HepG2 (cell line): ENCODE measurements at regions not wholly inside any gene's neighbourhood (a gene's known extent, or its start where the extent isn't known, plus 50 kb on each side); places are given as distances from the start of the nearest gene placed in this dataset.

Experiments used
- ATAC-seq: fragments of 200-7000 bp; cut with Tn5 transposase; 3 replicates; pipeline ENCODE4 v1.9.1; 2020; ENCODE audit warnings: mild to moderate bottlenecking, moderate library complexity
- BruUV-seq: library from RNA; stranded (reverse); fragments of 400-500 nt; replicated peaks from 2 replicates; lab custom pipeline; 2021; lab: Mats Ljungman, UMichigan
- CTCF ChIA-PET: fragments of 300-600 bp; formaldehyde crosslinking; extraction: SDS; loops from one replicate; lab custom pipeline; 2021; ENCODE audit warnings: low total read pairs, inconsistent platforms, low intra/inter-chr PET ratio; lab: Yijun Ruan, JAX
- POLR2A ChIA-PET: fragments of 350-600 bp; sonication (Branson Sonifier 250); formaldehyde crosslinking; loops from one replicate; lab custom pipeline; 2020; ENCODE audit warnings: antibody characterized with exemption, inconsistent platforms; lab: Yijun Ruan, JAX
- DNase-seq: peaks from one replicate; pipeline ENCODE4 v3.0.0-alpha.2; 2015; ENCODE audit warnings: low spot score
- FAIRE-seq: peaks from 3 replicates; lab custom pipeline; 2011; peaks lifted over from hg19 to GRCh38; lab: Jason Lieb, UNC
- H2AFZ ChIP-seq: one replicate; pipeline ENCODE4 v1.6.1; 2011; ENCODE audit warnings: low read length, inconsistent platforms
- H3K27ac ChIP-seq: fragments of 300-600 bp; 3 replicates; pipeline ENCODE4 v1.8.0; 2011; ENCODE audit warnings: mixed run types, mild to moderate bottlenecking, mixed read lengths, low read length, inconsistent platforms; ENCODE audit not compliant: insufficient read depth; ENCODE audit errors: extremely low read length
- H3K27me3 ChIP-seq, 2 experiments: fragments of 200-600 bp in 1 of 2; 2 replicates in 1 of 2; 3 replicates in 1 of 2; pipeline versions ENCODE4 v1.6.0 to v1.8.0; 2011; ENCODE audit warnings: low read length in 2 of 2, mild to moderate bottlenecking in 2 of 2, moderate library complexity in 2 of 2, inconsistent platforms in 1 of 2; ENCODE audit not compliant: insufficient read depth in 2 of 2, control insufficient read depth in 1 of 2
- H3K36me3 ChIP-seq, 2 experiments: fragments of 200-600 bp in 1 of 2; replicated peaks in 1 of 2; 2 replicates in 1 of 2; 3 replicates in 1 of 2; pipeline versions ENCODE4 v1.5.1 to v1.8.0; 2011; ENCODE audit warnings: low read length in 2 of 2, inconsistent platforms in 1 of 2; ENCODE audit not compliant: insufficient read depth in 2 of 2, control insufficient read depth in 1 of 2
- H3K4me1 ChIP-seq: 2 replicates; pipeline ENCODE4 v1.5.1; 2012; ENCODE audit warnings: low read length, inconsistent platforms; ENCODE audit not compliant: insufficient read depth
- H3K4me2 ChIP-seq: 2 replicates; pipeline ENCODE4 v1.6.0; 2011; ENCODE audit warnings: low read depth, low read length, inconsistent platforms
- H3K4me3 ChIP-seq, 3 experiments: fragments of 200-600 bp in 1 of 3; sonication (generic), shearing (Covaris generic) in 1 of 3; replicated peaks in 1 of 3; 2 replicates each; pipeline ENCODE4 v1.5.1; 2011 to 2016; ENCODE audit warnings: low read length in 3 of 3, inconsistent platforms in 2 of 3, low read depth in 2 of 3, mild to moderate bottlenecking in 2 of 3, control low read depth in 1 of 3, mixed read lengths in 1 of 3; ENCODE audit not compliant: insufficient read depth in 1 of 3
- H3K79me2 ChIP-seq: one replicate; pipeline ENCODE4 v1.6.1; 2011; ENCODE audit warnings: low read length, inconsistent platforms; ENCODE audit not compliant: insufficient read depth
- H3K9ac ChIP-seq: 2 replicates; pipeline ENCODE4 v1.6.0; 2011; ENCODE audit warnings: mild to moderate bottlenecking, low read depth, low read length, inconsistent platforms; ENCODE audit not compliant: insufficient read depth
- H3K9me3 ChIP-seq: 2 replicates; pipeline ENCODE4 v1.5.1; 2012; ENCODE audit warnings: mild to moderate bottlenecking, low read length
- H4K20me1 ChIP-seq: 2 replicates; pipeline ENCODE4 v1.6.0; 2011; ENCODE audit warnings: inconsistent platforms, mild to moderate bottlenecking, low read length, moderate library complexity; ENCODE audit not compliant: insufficient read depth
- AKAP8 ChIP-seq: sonication (generic); formaldehyde crosslinking; IDR thresholded peaks from 2 replicates; pipeline ENCODE4 v1.5.1; 2020; ENCODE audit warnings: mild to moderate bottlenecking, missing genetic modification reagents
- CBX5 ChIP-seq: sonication (generic); formaldehyde crosslinking; IDR thresholded peaks from 2 replicates; pipeline ENCODE4 v1.4.0; 2020; ENCODE audit warnings: missing genetic modification reagents, borderline replicate concordance
- EED ChIP-seq: sonication (generic); formaldehyde crosslinking; IDR thresholded peaks from 2 replicates; pipeline ENCODE4 v1.5.0; 2020; ENCODE audit warnings: mild to moderate bottlenecking, missing genetic modification reagents
- FOXM1 ChIP-seq: sonication (generic); formaldehyde crosslinking; IDR thresholded peaks from 2 replicates; pipeline ENCODE4 v1.5.0; 2020; ENCODE audit warnings: missing genetic modification reagents
- MTA3 ChIP-seq: sonication (generic); formaldehyde crosslinking; IDR thresholded peaks from 2 replicates; pipeline ENCODE4 v1.4.0; 2020; ENCODE audit warnings: missing genetic modification reagents
- ONECUT2 ChIP-seq: sonication (generic); formaldehyde crosslinking; IDR thresholded peaks from 2 replicates; pipeline ENCODE4 v1.4.0; 2020; ENCODE audit warnings: missing genetic modification reagents
- PHF8 ChIP-seq: sonication (generic); formaldehyde crosslinking; IDR thresholded peaks from 2 replicates; pipeline ENCODE4 v1.5.0; 2020; ENCODE audit warnings: missing genetic modification reagents
- TOPORS ChIP-seq: sonication (generic); formaldehyde crosslinking; IDR thresholded peaks from 2 replicates; pipeline ENCODE4 v1.8.0; 2023; ENCODE audit warnings: mild to moderate bottlenecking, missing genetic modification reagents
- ZNF614 ChIP-seq: IDR thresholded peaks from 2 replicates; pipeline ENCODE4 v1.6.1; 2018; ENCODE audit warnings: missing biosample characterization, missing genetic modification reagents, inconsistent platforms, borderline replicate concordance
- ZNF850 ChIP-seq: sonication (generic); formaldehyde crosslinking; conservative IDR thresholded peaks from 2 replicates; pipeline ENCODE4 v1.9.0; 2021; ENCODE audit warnings: mild to moderate bottlenecking, missing genetic modification reagents
- WGBS: methylation state at CpG from one replicate; pipeline ENCODE4 v1.1.6; 2017; ENCODE audit warnings: low lambda C conversion rate; 5-methylcytosine and 5-hydroxymethylcytosine counted together
- in situ Hi-C: cut with HindIII; loops from 2 replicates; pipeline ENCODE4 v1.10.0; 2017; ENCODE audit warnings: low pct_unique_long_range_greater_than_20kb; ENCODE audit not compliant: extremely low pct_ligation_motif_present
- intact Hi-C: fragments of 100-400 bp; cut with micrococcal nuclease; formaldehyde crosslinking; loops from one replicate; pipeline ENCODE4 v1.10.0; 2022; ENCODE audit not compliant: unreplicated experiment
- TF ChIP-seq, protein P1 (sequence below): sonication (generic); formaldehyde crosslinking; IDR thresholded peaks from 2 replicates; pipeline ENCODE4 v1.4.0; 2020; ENCODE audit warnings: mild to moderate bottlenecking, missing genetic modification reagents, borderline replicate concordance
- TF ChIP-seq, protein P2 (sequence below), 2 experiments: sonication (generic) in 1 of 2; formaldehyde crosslinking in 1 of 2; IDR thresholded peaks; 2 replicates each; pipeline versions ENCODE4 v1.4.0 to v1.6.1; 2016 to 2020; ENCODE audit warnings: borderline replicate concordance in 1 of 2, low read depth in 1 of 2, mild to moderate bottlenecking in 1 of 2, missing genetic modification reagents in 1 of 2

DNA sequence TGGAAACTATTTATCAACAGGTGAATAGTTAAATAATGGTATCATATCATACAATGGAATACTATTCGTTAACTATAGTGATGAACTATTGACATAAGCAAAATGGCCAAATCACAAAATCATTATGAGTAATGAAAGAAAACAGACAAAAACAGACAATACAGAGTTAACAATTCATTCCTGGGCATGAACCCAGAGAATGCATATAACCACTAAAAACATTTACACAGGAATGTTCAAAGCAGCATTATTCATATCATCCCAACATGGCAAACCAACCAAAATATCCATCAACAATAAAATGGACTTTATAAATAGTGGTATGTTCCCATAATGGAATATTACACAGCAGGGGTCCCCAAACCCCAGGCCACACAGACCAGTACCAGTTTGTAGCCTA is 131.2 kb upstream of the CYP1B1 start:
- TF ChIP-seq EED (CRISPR knock-in tag) (no peak), ZNF614 (CRISPR knock-in tag) (no peak), PHF8 (CRISPR knock-in tag) (no peak), FOXM1 (no peak), MTA3 (CRISPR knock-in tag) (no peak), TOPORS (no peak), CBX5 (no peak)
- TF ChIP-seq, protein P1, sequence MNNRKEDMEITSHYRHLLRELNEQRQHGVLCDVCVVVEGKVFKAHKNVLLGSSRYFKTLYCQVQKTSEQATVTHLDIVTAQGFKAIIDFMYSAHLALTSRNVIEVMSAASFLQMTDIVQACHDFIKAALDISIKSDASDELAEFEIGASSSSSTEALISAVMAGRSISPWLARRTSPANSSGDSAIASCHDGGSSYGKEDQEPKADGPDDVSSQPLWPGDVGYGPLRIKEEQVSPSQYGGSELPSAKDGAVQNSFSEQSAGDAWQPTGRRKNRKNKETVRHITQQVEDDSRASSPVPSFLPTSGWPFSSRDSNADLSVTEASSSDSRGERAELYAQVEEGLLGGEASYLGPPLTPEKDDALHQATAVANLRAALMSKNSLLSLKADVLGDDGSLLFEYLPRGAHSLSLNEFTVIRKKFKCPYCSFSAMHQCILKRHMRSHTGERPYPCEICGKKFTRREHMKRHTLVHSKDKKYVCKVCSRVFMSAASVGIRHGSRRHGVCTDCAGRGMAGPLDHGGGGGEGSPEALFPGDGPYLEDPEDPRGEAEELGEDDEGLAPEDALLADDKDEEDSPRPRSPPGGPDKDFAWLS (CRISPR knock-in tag) = no peak
- no peak overlapping the region for H3K4me3 ChIP-seq
- no peaks in the 10 kb centered on the region for H3K36me3 ChIP-seq
- H3K4me2 ChIP-seq = no peak overlapping the region
- in situ Hi-C loops = no loop called here
- H3K4me1 ChIP-seq = no peaks in the 10 kb centered on the region
- 36% methylated on average over 1 of the region's 1 CpG for WGBS
- DNase-seq = no peak
- no peak for FAIRE-seq
- no peak for ATAC-seq
- no peak overlapping the region for H3K9ac ChIP-seq
- no peaks in the 10 kb centered on the region for H3K79me2 ChIP-seq
- ChIA-PET POLR2A (no interaction called here), CTCF (no interaction called here)
- no peaks in the 10 kb centered on the region for H4K20me1 ChIP-seq
- H2AFZ ChIP-seq = no peak overlapping the region
- H3K9me3 ChIP-seq = no peaks in the 10 kb centered on the region
- intact Hi-C loops = no loop called here
- no peak overlapping the region for H3K27ac ChIP-seq
- BruUV-seq = no TSS peak
- no peaks in the 10 kb centered on the region for H3K27me3 ChIP-seq

DNA sequence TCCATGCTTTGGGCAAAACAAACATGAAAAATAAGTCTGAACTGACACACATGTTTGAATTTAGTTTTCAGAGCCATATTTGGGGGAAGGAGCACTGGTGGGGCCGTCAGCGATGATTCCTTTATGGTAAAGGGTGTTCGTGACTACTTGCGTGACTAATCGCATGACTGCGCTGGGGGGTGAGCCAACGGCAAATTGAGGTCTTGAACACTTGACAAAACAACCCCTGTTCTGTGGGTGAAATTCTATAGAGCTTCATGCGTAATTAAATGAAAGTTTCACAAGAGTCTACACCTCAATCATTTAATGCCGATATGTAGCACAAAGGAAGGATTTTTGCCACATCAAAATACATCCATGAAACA is 127.5 kb upstream of the CYP1B1 start:
- Histone ChIP-seq H2AFZ (no peak overlapping the region), H3K9ac (no peak overlapping the region), H3K27ac (no peak overlapping the region), H3K36me3 (no peaks in the 10 kb centered on the region), H4K20me1 (no peaks in the 10 kb centered on the region), H3K4me1 (no peaks in the 10 kb centered on the region), H3K27me3 (0 out of 5 replicates have a peak, but pooled peaks cover 0 to 7% of the 10 kb centered on the region in 2 experiments), H3K4me3 (no peak overlapping the region)
- in situ Hi-C loops (no loop called here), intact Hi-C loops (no loop called here)
- DNase-seq (no peak), FAIRE-seq (no peak)
- BruUV-seq = no TSS peak
- TF ChIP-seq ONECUT2 (CRISPR knock-in tag) (no peak), ZNF850 (no peak), AKAP8 (CRISPR knock-in tag) (no peak)
- TF ChIP-seq, protein P2, sequence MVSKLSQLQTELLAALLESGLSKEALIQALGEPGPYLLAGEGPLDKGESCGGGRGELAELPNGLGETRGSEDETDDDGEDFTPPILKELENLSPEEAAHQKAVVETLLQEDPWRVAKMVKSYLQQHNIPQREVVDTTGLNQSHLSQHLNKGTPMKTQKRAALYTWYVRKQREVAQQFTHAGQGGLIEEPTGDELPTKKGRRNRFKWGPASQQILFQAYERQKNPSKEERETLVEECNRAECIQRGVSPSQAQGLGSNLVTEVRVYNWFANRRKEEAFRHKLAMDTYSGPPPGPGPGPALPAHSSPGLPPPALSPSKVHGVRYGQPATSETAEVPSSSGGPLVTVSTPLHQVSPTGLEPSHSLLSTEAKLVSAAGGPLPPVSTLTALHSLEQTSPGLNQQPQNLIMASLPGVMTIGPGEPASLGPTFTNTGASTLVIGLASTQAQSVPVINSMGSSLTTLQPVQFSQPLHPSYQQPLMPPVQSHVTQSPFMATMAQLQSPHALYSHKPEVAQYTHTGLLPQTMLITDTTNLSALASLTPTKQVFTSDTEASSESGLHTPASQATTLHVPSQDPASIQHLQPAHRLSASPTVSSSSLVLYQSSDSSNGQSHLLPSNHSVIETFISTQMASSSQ (IDR thresholded peaks at IDR 0.05; ENCODE audit: low read depth) = no peak
- TF ChIP-seq, protein P2 (CRISPR knock-in tag; IDR thresholded peaks at IDR 0.05; ENCODE audit: borderline replicate concordance) = no peak
- TF ChIP-seq, all 625 proteins: peak for 0
- ChIA-PET CTCF (no interaction called here), POLR2A (no interaction called here)
- Histone ChIP-seq H3K9me3 (no peaks in the 10 kb centered on the region), H3K79me2 (no peaks in the 10 kb centered on the region), H3K4me2 (no peak overlapping the region)
- WGBS = 71% methylated on average over 9 of the region's 9 CpGs
- no peak for ATAC-seq
